GM12878 (cell line): ENCODE measurements at regions not wholly inside any gene's neighbourhood (a gene's known extent, or its start where the extent isn't known, plus 50 kb on each side); places are given as distances from the start of the nearest gene placed in this dataset.

Experiments
- ATAC-seq: fragments of 200-7000 bp; cut with Tn5 transposase; 3 replicates; pipeline ENCODE4 v1.9.1; 2020; ENCODE audit warnings: mild to moderate bottlenecking, moderate library complexity
- BruUV-seq: library from RNA; stranded (reverse); fragments of 400-500 nt; replicated peaks from 2 replicates; lab custom pipeline; 2021; lab: Mats Ljungman, UMichigan
- CTCF ChIA-PET: fragments of 300-600 bp; sonication (Branson Sonifier 250); formaldehyde crosslinking; extraction: SDS; loops from one replicate; lab custom pipeline; 2021; ENCODE audit warnings: inconsistent platforms; lab: Yijun Ruan, JAX
- POLR2A ChIA-PET: fragments of 350-600 bp; formaldehyde crosslinking; extraction: SDS; loops from one replicate; lab custom pipeline; 2021; ENCODE audit warnings: inconsistent platforms; lab: Charles Lee
- RAD21 ChIA-PET: fragments of 300-600 bp; sonication (Branson Sonifier 250); formaldehyde crosslinking; loops from one replicate; lab custom pipeline; 2023; ENCODE audit warnings: antibody characterized with exemption; ENCODE audit not compliant: unreplicated experiment; lab: Charles Lee
- SMC1A ChIA-PET: fragments of 300-600 bp; sonication (Branson Sonifier 250); formaldehyde crosslinking; loops from one replicate; lab custom pipeline; 2023; ENCODE audit not compliant: unreplicated experiment, uncharacterized antibody; lab: Charles Lee
- DNase-seq: peaks from one replicate; pipeline ENCODE4 v3.0.0-alpha.2; 2011; ENCODE audit warnings: low read depth, low spot score
- FAIRE-seq: peaks from 3 replicates; lab custom pipeline; 2011; peaks lifted over from hg19 to GRCh38; lab: Jason Lieb, UNC
- H2AFZ ChIP-seq: 2 replicates; pipeline ENCODE4 v1.6.0; 2011; ENCODE audit warnings: low read depth, low read length, control low read depth; ENCODE audit not compliant: control insufficient read depth
- H3K27ac ChIP-seq: 2 replicates; pipeline ENCODE4 v1.5.1; 2011; ENCODE audit warnings: control low read depth; ENCODE audit not compliant: control insufficient read depth, insufficient read depth
- H3K27me3 ChIP-seq, 2 experiments: replicated peaks in 1 of 2; 2 replicates each; pipeline versions ENCODE4 v1.6.0 to v1.6.1; 2011; ENCODE audit warnings: low read length in 1 of 2; ENCODE audit not compliant: control insufficient read depth in 2 of 2, insufficient read depth in 2 of 2
- H3K36me3 ChIP-seq, 2 experiments: 2 replicates each; pipeline ENCODE4 v1.5.1; 2011; ENCODE audit warnings: low read length in 1 of 2; ENCODE audit not compliant: control insufficient read depth in 2 of 2, insufficient read depth in 2 of 2
- H3K4me1 ChIP-seq: 2 replicates; pipeline ENCODE4 v1.6.1; 2011; ENCODE audit warnings: mild to moderate bottlenecking, low read length, moderate library complexity, mixed read lengths; ENCODE audit not compliant: control insufficient read depth, insufficient read depth
- H3K4me2 ChIP-seq: 2 replicates; pipeline ENCODE4 v1.6.0; 2011; ENCODE audit warnings: control low read depth; ENCODE audit not compliant: control insufficient read depth, insufficient read depth
- H3K4me3 ChIP-seq: fragments of 200-600 bp; sonication (generic); 2 replicates; pipeline ENCODE4 v1.5.1; 2016
- H3K79me2 ChIP-seq: 2 replicates; pipeline ENCODE4 v1.6.0; 2011; ENCODE audit warnings: low read length; ENCODE audit not compliant: control insufficient read depth, insufficient read depth
- H3K9ac ChIP-seq: 2 replicates; pipeline ENCODE4 v1.8.0; 2011; ENCODE audit warnings: low read length, control low read depth, mixed read lengths; ENCODE audit not compliant: control insufficient read depth, insufficient read depth
- H3K9me3 ChIP-seq: replicated peaks from 3 replicates; pipeline ENCODE4 v1.5.1; 2011; ENCODE audit warnings: mild to moderate bottlenecking, low read length; ENCODE audit not compliant: control insufficient read depth, insufficient read depth
- H4K20me1 ChIP-seq: 2 replicates; pipeline ENCODE4 v1.6.0; 2011; ENCODE audit not compliant: control insufficient read depth, insufficient read depth
- BCL11A ChIP-seq: IDR thresholded peaks from 2 replicates; pipeline ENCODE4 v1.6.1; 2011; ENCODE audit warnings: low read depth, low read length
- ETV6 ChIP-seq, 2 experiments: fragments of 450-650 bp in 1 of 2; IDR thresholded peaks in 1 of 2; conservative IDR thresholded peaks in 1 of 2; 2 replicates each; pipeline ENCODE4 v1.6.1; 2014; ENCODE audit warnings: antibody characterized with exemption in 1 of 2, borderline replicate concordance in 1 of 2, low read depth in 1 of 2, mild to moderate bottlenecking in 1 of 2, moderate library complexity in 1 of 2
- FOXM1 ChIP-seq: IDR thresholded peaks from 2 replicates; pipeline ENCODE4 v1.6.1; 2012; ENCODE audit warnings: low read depth, mild to moderate bottlenecking, inconsistent platforms, low read length, moderate library complexity
- IKZF1 ChIP-seq: fragments of 450-650 bp; conservative IDR thresholded peaks from 2 replicates; pipeline ENCODE4 v1.6.1; 2017; ENCODE audit warnings: antibody characterized with exemption, mild to moderate bottlenecking
- MAX ChIP-seq: IDR thresholded peaks from 2 replicates; pipeline ENCODE4 v1.6.1; 2012; ENCODE audit warnings: low read depth, low read length, improper control_type of control experiment
- MEF2A ChIP-seq: IDR thresholded peaks from 2 replicates; pipeline ENCODE4 v1.6.1; 2011; ENCODE audit warnings: low read depth, mild to moderate bottlenecking, low read length, moderate library complexity; ENCODE audit not compliant: insufficient read depth
- NBN ChIP-seq: fragments of 450-650 bp; IDR thresholded peaks from 2 replicates; pipeline ENCODE4 v1.6.1; 2016
- RCOR1 ChIP-seq: conservative IDR thresholded peaks from 2 replicates; pipeline ENCODE4 v1.6.1; 2012; ENCODE audit warnings: low read depth, low read length, improper control_type of control experiment
- RFX5 ChIP-seq: IDR thresholded peaks from 2 replicates; pipeline ENCODE4 v1.6.1; 2011; ENCODE audit warnings: low read depth, low read length, improper control_type of control experiment
- SIN3A ChIP-seq: IDR thresholded peaks from 2 replicates; pipeline ENCODE4 v1.6.1; 2012; ENCODE audit warnings: low read depth, low read length, improper control_type of control experiment
- SIX5 ChIP-seq: IDR thresholded peaks from 2 replicates; pipeline ENCODE4 v1.6.1; 2011; ENCODE audit warnings: mild to moderate bottlenecking, low read depth, low read length, moderate library complexity; ENCODE audit not compliant: severe bottlenecking
- SREBF2 ChIP-seq: IDR thresholded peaks from 2 replicates; pipeline ENCODE4 v1.6.1; 2012; ENCODE audit warnings: mild to moderate bottlenecking, low read length
- STAT1 ChIP-seq: fragments of 450-650 bp; conservative IDR thresholded peaks from 2 replicates; pipeline ENCODE4 v1.6.1; 2014; ENCODE audit warnings: antibody characterized with exemption, mild to moderate bottlenecking
- YY1 ChIP-seq: IDR thresholded peaks from 2 replicates; pipeline ENCODE4 v1.6.1; 2011; ENCODE audit warnings: low read depth, mild to moderate bottlenecking, low read length
- WGBS: methylation state at CpG from one replicate; pipeline ENCODE4 v1.1.6; 2016; ENCODE audit warnings: low lambda C conversion rate; ENCODE audit not compliant: insufficient replicate concordance, insufficient coverage; ENCODE audit errors: missing lambda C conversion rate; 5-methylcytosine and 5-hydroxymethylcytosine counted together
- in situ Hi-C: fragments of 300-500 bp; cut with MboI; formaldehyde crosslinking; loops from 9 replicates; pipeline ENCODE4 v1.14.3; 2018; ENCODE audit warnings: mixed read lengths
- intact Hi-C: fragments of 100-400 bp; cut with micrococcal nuclease; formaldehyde crosslinking; loops from one replicate; pipeline ENCODE4 v1.14.2; 2022; ENCODE audit not compliant: unreplicated experiment

GRCh38 chr21:28731700-28732321 lies 260.9 kb downstream of the LTN1 start:
- Histone ChIP-seq H3K9me3 (no peaks in the 10 kb centered on the region), H4K20me1 (no peaks in the 10 kb centered on the region), H3K4me2 (no peak overlapping the region), H2AFZ (no peak overlapping the region), H3K9ac (no peak overlapping the region), H3K27ac (no peak overlapping the region), H3K27me3 (no peaks in the 10 kb centered on the region), H3K4me3 (no peak overlapping the region), H3K36me3 (no peaks in the 10 kb centered on the region), H3K79me2 (no peaks in the 10 kb centered on the region), H3K4me1 (no peaks in the 10 kb centered on the region)
- BruUV-seq: no TSS peak
- WGBS: 21% methylated on average over 6 of the region's 6 CpGs
- ChIA-PET RAD21 (no interaction called here), CTCF (interaction anchor here (1.6 kb wide), 1 partner anchor 14 kb away, joined by 8 read pairs; no protein-coding TSS in a partner anchor), SMC1A (no interaction called here), POLR2A (no interaction called here)
- FAIRE-seq (no peak), ATAC-seq (no peak), DNase-seq (no peak)
- intact Hi-C loops (no loop called here), in situ Hi-C loops (no loop called here)
- TF ChIP-seq RCOR1 (no peak), RFX5 (no peak), SIN3A (no peak), FOXM1 (no peak), SIX5 (no peak), MAX (no peak), YY1 (no peak), SREBF2 (no peak), IKZF1 (no peak), STAT1 (no peak), BCL11A (no peak), ETV6 (conservative IDR thresholded peaks at IDR 0.05 in 1 of 2, IDR thresholded peaks at IDR 0.05 in 1 of 2; ENCODE audit: borderline replicate concordance in 1 of 2, low read depth in 1 of 2) (no peak), NBN (no peak), MEF2A (no peak)
